Transverse colon (tissue), 4 donors: ENCODE measurements at regions not wholly inside any gene's neighbourhood (a gene's known extent, or its start where the extent isn't known, plus 50 kb on each side); places are given as distances from the start of the nearest gene placed in this dataset.

ENCODE experiments used
- DNase-seq: peaks from one replicate; pipeline ENCODE4 v3.0.0-alpha.2; 2019
- H3K27ac ChIP-seq, 4 donors: fragments of 200-600 bp; sonication (generic); 2 replicates each; pipeline ENCODE4 v1.5.1; 2016 to 2018; ENCODE audit warnings: inconsistent platforms in 4 of 4
- H3K27me3 ChIP-seq: fragments of 200-600 bp; sonication (generic); 2 replicates; pipeline ENCODE4 v1.5.1; 2017; ENCODE audit warnings: inconsistent platforms
- H3K36me3 ChIP-seq, 4 donors: fragments of 200-600 bp; sonication (generic); 2 replicates each; pipeline ENCODE4 v1.5.1; 2017 to 2019; ENCODE audit warnings: inconsistent platforms in 4 of 4
- H3K4me1 ChIP-seq, 4 donors: fragments of 200-600 bp; sonication (generic); 2 replicates each; pipeline ENCODE4 v1.5.1; 2017 to 2020; ENCODE audit warnings: inconsistent platforms in 4 of 4
- H3K4me3 ChIP-seq, 4 donors: fragments of 200-600 bp; sonication (generic); 1 replicate in 1 of 4; 2 replicates in 3 of 4; pipeline versions ENCODE4 v1.5.1 to v1.6.1; 2017 to 2019; ENCODE audit warnings: inconsistent platforms in 4 of 4
- H3K9me3 ChIP-seq, 2 donors: fragments of 200-600 bp; sonication (generic); 2 replicates each; pipeline ENCODE4 v1.5.1; 2017 to 2019; ENCODE audit warnings: inconsistent platforms in 2 of 2
- CTCF ChIP-seq, 5 experiments: fragments of 200-600 bp in 3 of 5; fragments of 450-650 bp in 2 of 5; sonication (generic) in 3 of 5; IDR thresholded peaks; 1 replicate in 2 of 5; 2 replicates in 3 of 5; pipeline ENCODE4 v1.5.1; 2016 to 2017; ENCODE audit warnings: antibody characterized with exemption in 5 of 5, inconsistent platforms in 3 of 5, mild to moderate bottlenecking in 2 of 5, moderate library complexity in 1 of 5
- EP300 ChIP-seq: sonication (generic); formaldehyde crosslinking; IDR thresholded peaks from one replicate; pipeline ENCODE4 v1.6.1; 2017; ENCODE audit warnings: antibody characterized with exemption, low read depth
- POLR2A ChIP-seq: fragments of 450-650 bp; IDR thresholded peaks from one replicate; pipeline ENCODE4 v1.6.1; 2016; ENCODE audit warnings: antibody characterized with exemption, mild to moderate bottlenecking, moderate library complexity
- POLR2AphosphoS5 ChIP-seq, 3 donors: sonication (generic); formaldehyde crosslinking; IDR thresholded peaks; one replicate each; pipeline ENCODE4 v1.6.1; 2016; ENCODE audit warnings: antibody characterized with exemption in 3 of 3
- whole genome bisulfite sequencing, 2 donors: methylation state at CpG; one replicate each; pipeline ENCODE4 v1.1.5; 2018; ENCODE audit warnings: low coverage in 1 of 2; 5-methylcytosine and 5-hydroxymethylcytosine counted together
- in situ Hi-C, 4 donors: fragments of 200-750 bp; cut with MboI; loops; one replicate each; pipeline versions ENCODE4 v1.15.0 to v1.15.1; 2017; ENCODE audit warnings: low sequenced_read_pairs in 3 of 4, low pct_ligation_motif_present in 1 of 4, low pct_unique_long_range_greater_than_20kb in 1 of 4
- intact Hi-C: fragments of 100-400 bp; cut with DNase I; formaldehyde crosslinking; loops from one replicate; pipeline ENCODE4 v1.15.1; 2023; ENCODE audit warnings: low total_unique reads

GRCh38 chr15:58298879-58299850 is 132.6 kb upstream of the LIPC start:
- H3K4me1 ChIP-seq: no peaks in the 10 kb centered on the region

GRCh38 chr15:58302832-58303231 is 129.0 kb upstream of the LIPC start:
- no peaks in the 10 kb centered on the region for H3K27me3 ChIP-seq
- intact Hi-C loops: no loop called here
- H3K4me3 ChIP-seq: no peak overlapping the region
- H3K36me3 ChIP-seq: no peaks in the 10 kb centered on the region
- H3K4me1 ChIP-seq: no peaks in the 10 kb centered on the region
- WGBS, 2 donors: 67% methylated on average over 1 of the region's 1 CpG; no CpG with 5 or more reads in 1 of the 2 donors
- no peak overlapping the region for H3K27ac ChIP-seq
- no peaks in the 10 kb centered on the region for H3K9me3 ChIP-seq
- DNase-seq: no peak
- TF ChIP-seq CTCF (IDR thresholded peaks at IDR 0.05): no peak
- no peak for TF ChIP-seq EP300
- TF ChIP-seq POLR2AphosphoS5 (IDR thresholded peaks at IDR 0.05): no peak
- no peak for TF ChIP-seq POLR2A
- in situ Hi-C loops: no loop called here

More at GRCh38 chr15:58298879-58299850, 132.6 kb upstream of the LIPC start:
- Histone ChIP-seq H3K27ac (no peak overlapping the region), H3K4me3 (no peak overlapping the region), H3K9me3 (no peaks in the 10 kb centered on the region), H3K36me3 (no peaks in the 10 kb centered on the region), H3K27me3 (no peaks in the 10 kb centered on the region)
- intact Hi-C loops (no loop called here), in situ Hi-C loops (no loop called here)
- DNase-seq: no peak
- TF ChIP-seq POLR2A (no peak), CTCF (IDR thresholded peaks at IDR 0.05) (no peak), POLR2AphosphoS5 (IDR thresholded peaks at IDR 0.05) (no peak), EP300 (no peak)
- WGBS, 2 donors: 78 to 93% methylated on average over 7 to 10 of the region's 10 CpGs

GRCh38 chr15:58303236-58303635 is 128.6 kb upstream of the LIPC start:
- Histone ChIP-seq H3K27ac (no peak overlapping the region), H3K4me3 (no peak overlapping the region), H3K9me3 (no peaks in the 10 kb centered on the region), H3K4me1 (no peaks in the 10 kb centered on the region), H3K36me3 (no peaks in the 10 kb centered on the region), H3K27me3 (no peaks in the 10 kb centered on the region)
- no peak for DNase-seq
- intact Hi-C loops (no loop called here), in situ Hi-C loops (no loop called here)
- 90 to 96% methylated on average over 6 of the region's 6 CpGs for WGBS, 2 donors
- TF ChIP-seq POLR2A (no peak), EP300 (no peak), CTCF (IDR thresholded peaks at IDR 0.05) (no peak), POLR2AphosphoS5 (IDR thresholded peaks at IDR 0.05) (no peak)

GRCh38 chr15:58306591-58307312 is 125.0 kb upstream of the LIPC start:
- no peak overlapping the region for H3K4me3 ChIP-seq
- TF ChIP-seq POLR2A: no peak
- TF ChIP-seq POLR2AphosphoS5 (IDR thresholded peaks at IDR 0.05): no peak
- no peak for TF ChIP-seq EP300
- no peak for TF ChIP-seq CTCF (IDR thresholded peaks at IDR 0.05)
- DNase-seq: no peak
- no peaks in the 10 kb centered on the region for H3K4me1 ChIP-seq
- no peaks in the 10 kb centered on the region for H3K9me3 ChIP-seq
- 60 to 80% methylated on average over 2 to 4 of the region's 4 CpGs for WGBS, 2 donors
- H3K27me3 ChIP-seq: no peaks in the 10 kb centered on the region
- in situ Hi-C loops (no loop called here), intact Hi-C loops (no loop called here)
- H3K27ac ChIP-seq: no peak overlapping the region
- H3K36me3 ChIP-seq: no peaks in the 10 kb centered on the region
